Esophagus squamous epithelium (tissue), 5 donors: ENCODE measurements at regions not wholly inside any gene's neighbourhood (a gene's known extent, or its start where the extent isn't known, plus 50 kb on each side); places are given as distances from the start of the nearest gene placed in this dataset.
A peak's percentile ranks its signal among the peaks of the same experiment; 100 is the strongest.

ENCODE experiments used
- DNase-seq: peaks from one replicate; lab custom pipeline; 2025; lab: John Stamatoyannopoulos, UW
- H3K27ac ChIP-seq, 4 donors: fragments of 200-600 bp; sonication (generic); one replicate each; pipeline ENCODE4 v1.5.1; 2016 to 2019; ENCODE audit warnings: mild to moderate bottlenecking in 1 of 4
- H3K27me3 ChIP-seq, 4 donors: fragments of 200-600 bp; sonication (generic); 1 replicate in 3 of 4; 2 replicates in 1 of 4; pipeline versions ENCODE4 v1.5.1 to v1.6.0; 2017 to 2021; ENCODE audit warnings: antibody characterized with exemption in 1 of 4
- H3K36me3 ChIP-seq, 3 donors: fragments of 200-600 bp; sonication (generic); one replicate each; pipeline ENCODE4 v1.5.1; 2016 to 2019
- H3K4me1 ChIP-seq, 3 donors: fragments of 200-600 bp; sonication (generic); one replicate each; pipeline ENCODE4 v1.5.1; 2017 to 2019
- H3K4me3 ChIP-seq, 4 donors: fragments of 200-600 bp; sonication (generic); 1 replicate in 3 of 4; 2 replicates in 1 of 4; pipeline ENCODE4 v1.5.1; 2016 to 2019; ENCODE audit warnings: mild to moderate bottlenecking in 2 of 4, moderate library complexity in 1 of 4
- H3K9me3 ChIP-seq, 3 donors: fragments of 200-600 bp; sonication (generic); one replicate each; pipeline ENCODE4 v1.5.1; 2016 to 2019
- CTCF ChIP-seq, 6 experiments: fragments of 450-650 bp in 4 of 6; fragments of 200-600 bp in 2 of 6; sonication (generic) in 2 of 6; IDR thresholded peaks; one replicate each; pipeline ENCODE4 v1.5.1; 2016 to 2019; ENCODE audit warnings: antibody characterized with exemption in 6 of 6, mild to moderate bottlenecking in 4 of 6, moderate library complexity in 4 of 6
- POLR2A ChIP-seq, 4 donors: fragments of 450-650 bp; IDR thresholded peaks; one replicate each; pipeline ENCODE4 v1.6.1; 2017; ENCODE audit warnings: antibody characterized with exemption in 4 of 4, mild to moderate bottlenecking in 4 of 4, moderate library complexity in 3 of 4
- WGBS, 2 donors: methylation state at CpG; one replicate each; pipeline ENCODE4 v1.1.5; 2018; 5-methylcytosine and 5-hydroxymethylcytosine counted together
- intact Hi-C: fragments of 100-400 bp; cut with DNase I; formaldehyde crosslinking; loops from one replicate; pipeline ENCODE4 v1.15.0; 2022
- donor health status: DM: yes; HTN: yes; CAD: no.

GRCh38 chr7:42704710-42705109 is 207.2 kb downstream of the C7orf25 start:
- no peak for DNase-seq
- H3K9me3 ChIP-seq = no peaks in the 10 kb centered on the region
- intact Hi-C loops = no loop called here
- 34 to 67% methylated on average over 2 of the region's 2 CpGs for WGBS, 2 donors
- no peak overlapping the region for H3K27ac ChIP-seq
- TF ChIP-seq POLR2A (IDR thresholded peaks at IDR 0.05) (no peak), CTCF (IDR thresholded peaks at IDR 0.05) (no peak)
- H3K27me3 ChIP-seq = no peaks in the 10 kb centered on the region
- H3K4me1 ChIP-seq = peaks cover 0 to 3% (median 0%) of the 10 kb centered on the region in 3 donors
- no peaks in the 10 kb centered on the region for H3K36me3 ChIP-seq
- no peak overlapping the region for H3K4me3 ChIP-seq

- intact Hi-C loops = no loop called here
Observed at GRCh38 chr7:42702647-42703046, 209.2 kb downstream of the C7orf25 start.

GRCh38 chr7:42700406-42701327 is 211.2 kb downstream of the C7orf25 start:
- no peak overlapping the region for H3K27ac ChIP-seq
- H3K9me3 ChIP-seq = no peaks in the 10 kb centered on the region
- intact Hi-C loops = no loop called here
- no peak for TF ChIP-seq POLR2A (IDR thresholded peaks at IDR 0.05)
- no peak for DNase-seq
- H3K27me3 ChIP-seq = no peaks in the 10 kb centered on the region
- 68 to 71% methylated on average over 6 of the region's 6 CpGs for WGBS, 2 donors
- H3K4me3 ChIP-seq = no peak overlapping the region
- peaks cover 0 to 15% (median 0%) of the 10 kb centered on the region in 3 donors for H3K4me1 ChIP-seq
- H3K36me3 ChIP-seq = no peaks in the 10 kb centered on the region

More at GRCh38 chr7:42702647-42703046, 209.2 kb downstream of the C7orf25 start:
- TF ChIP-seq POLR2A (IDR thresholded peaks at IDR 0.05) = no peak
- TF ChIP-seq CTCF (IDR thresholded peaks at IDR 0.05) = no peak
- Histone ChIP-seq H3K27ac (no peak overlapping the region), H3K27me3 (no peaks in the 10 kb centered on the region), H3K4me1 (peaks cover 0 to 15% (median 0%) of the 10 kb centered on the region in 3 donors), H3K36me3 (no peaks in the 10 kb centered on the region), H3K4me3 (no peak overlapping the region), H3K9me3 (no peaks in the 10 kb centered on the region)
- no peak for DNase-seq
- WGBS, 2 donors = 48 to 100% methylated on average over 1 of the region's 1 CpG

- Histone ChIP-seq H3K9me3 (no peaks in the 10 kb centered on the region), H3K4me3 (no peak overlapping the region), H3K36me3 (no peaks in the 10 kb centered on the region), H3K27ac (peak overlapping the region in 1 of 4 donors; percentile 57), H3K4me1 (peaks cover 0 to 26% (median 2%) of the 10 kb centered on the region in 3 donors), H3K27me3 (no peaks in the 10 kb centered on the region)
- 58 to 69% methylated on average over 11 of the region's 11 CpGs for WGBS, 2 donors
- DNase-seq = no peak
- no peak for TF ChIP-seq POLR2A (IDR thresholded peaks at IDR 0.05)
- no peak for TF ChIP-seq CTCF (IDR thresholded peaks at IDR 0.05)
- intact Hi-C loops = no loop called here
Observed at GRCh38 chr7:42699380-42700178, 212.3 kb downstream of the C7orf25 start.

GRCh38 chr7:42698600-42699374 is 213.1 kb downstream of the C7orf25 start:
- Histone ChIP-seq H3K27me3 (no peaks in the 10 kb centered on the region), H3K27ac (no peak overlapping the region), H3K4me3 (no peak overlapping the region), H3K9me3 (no peaks in the 10 kb centered on the region), H3K4me1 (peaks cover 0 to 26% (median 2%) of the 10 kb centered on the region in 3 donors), H3K36me3 (no peaks in the 10 kb centered on the region)
- TF ChIP-seq POLR2A (IDR thresholded peaks at IDR 0.05) (no peak), CTCF (IDR thresholded peaks at IDR 0.05) (no peak)
- intact Hi-C loops = no loop called here
- no peak for DNase-seq
- WGBS, 2 donors = 62 to 67% methylated on average over 7 of the region's 7 CpGs
